NCI-H187 (cell line): ENCODE measurements at regions not wholly inside any gene's neighbourhood (a gene's known extent, or its start where the extent isn't known, plus 50 kb on each side); places are given as distances from the start of the nearest gene placed in this dataset.

ENCODE experiments used
- DNase-seq, 2 experiments: peaks; one replicate each; lab custom pipeline; 2025; lab: John Stamatoyannopoulos, UW

DNA sequence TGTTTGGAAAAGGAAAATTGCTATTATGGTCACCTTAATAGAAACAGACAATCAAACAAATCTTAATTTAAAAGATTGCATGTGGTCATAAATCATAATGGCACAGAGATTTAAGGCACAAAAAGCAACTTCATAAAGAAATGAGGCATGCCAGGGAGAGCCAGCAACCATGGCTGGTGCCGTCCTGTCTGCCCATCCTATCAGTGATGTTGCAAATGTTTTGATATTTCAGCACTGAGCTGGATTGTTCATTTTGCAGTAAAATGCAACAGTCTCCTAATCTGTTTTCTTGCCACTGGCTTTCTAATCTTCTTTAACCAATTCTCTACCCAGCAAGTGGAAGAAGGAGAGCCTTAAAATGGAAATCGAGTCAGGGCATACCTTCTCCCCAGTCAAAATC, 249.8 kb downstream of the SAMD5 start:
- no peak for DNase-seq

DNA sequence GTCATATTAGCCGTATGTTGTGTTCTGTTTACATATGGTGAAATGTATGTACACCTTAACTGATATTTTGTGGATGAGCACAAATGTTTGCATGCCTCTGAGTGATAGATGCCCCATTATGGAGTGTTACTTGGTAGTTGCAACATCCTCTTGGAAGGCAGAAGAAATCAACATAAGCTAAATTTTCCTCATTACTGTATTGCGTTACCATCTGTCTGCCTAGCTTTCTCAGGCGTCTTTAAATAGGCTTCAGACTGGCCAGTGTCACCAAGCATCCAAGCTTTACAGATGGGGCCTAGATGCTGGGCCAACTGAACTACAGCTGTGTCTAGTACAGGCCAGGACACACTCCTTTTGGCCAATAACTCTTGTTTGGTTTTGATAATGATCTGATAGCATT, 250.6 kb downstream of the SAMD5 start:
- no peak for DNase-seq

DNA sequence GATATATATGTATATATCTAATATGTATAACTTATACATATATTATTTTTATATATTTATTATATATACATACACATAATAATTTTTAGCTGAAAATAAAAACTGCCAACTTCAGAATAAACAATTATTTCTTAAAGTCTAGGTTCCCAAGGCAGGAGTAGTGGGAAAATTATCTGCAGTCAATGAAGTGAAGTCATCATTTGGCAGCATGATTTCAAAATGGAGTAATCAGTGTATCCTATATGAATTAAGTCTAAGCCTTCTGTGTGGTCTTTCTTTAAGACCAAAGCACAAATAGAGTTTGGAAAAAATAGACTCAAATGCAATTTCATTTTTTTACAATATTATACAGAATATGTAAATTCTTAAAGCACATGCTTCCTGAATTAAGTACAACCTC, 251.0 kb downstream of the SAMD5 start:
- no peak for DNase-seq

DNA sequence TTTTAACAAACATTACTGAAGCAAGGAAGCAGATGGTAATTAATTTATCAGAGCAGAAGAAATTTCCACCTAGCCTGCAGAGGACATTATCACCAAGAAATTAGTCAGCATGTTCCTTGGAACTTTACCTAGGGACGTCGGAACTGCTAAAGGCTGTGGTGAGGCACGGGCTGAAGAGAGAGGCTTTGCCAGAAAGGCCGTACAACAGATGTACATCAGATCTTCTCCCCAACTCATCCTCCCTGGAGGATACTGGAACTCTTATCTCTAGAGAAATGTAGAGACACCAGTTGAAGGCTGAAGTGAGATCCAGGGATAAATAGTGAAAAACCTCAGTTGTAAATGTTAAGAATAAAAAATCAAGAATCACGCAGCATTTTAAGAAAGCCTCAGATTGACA, 257.1 kb downstream of the SAMD5 start:
- DNase-seq = no peak

DNA sequence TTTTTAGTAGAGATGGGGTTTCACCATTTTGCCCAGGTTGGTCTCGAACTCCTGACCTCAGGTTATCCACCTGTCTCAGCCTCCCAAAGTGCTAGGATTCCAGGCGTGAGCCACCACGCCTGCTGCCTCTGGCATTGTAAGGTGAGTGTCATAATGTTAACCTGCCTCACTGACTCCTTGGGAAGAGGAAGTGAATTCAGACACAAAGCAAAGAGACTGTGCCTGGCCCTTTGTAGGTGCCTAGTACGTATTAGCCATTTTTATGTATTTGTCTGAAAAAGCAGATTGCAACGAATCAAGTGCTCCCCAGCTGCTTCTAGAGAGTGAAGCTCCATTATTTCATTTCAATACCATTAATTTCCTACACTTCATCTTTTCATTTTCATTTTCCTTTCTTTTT, 260.5 kb downstream of the SAMD5 start:
- DNase-seq = no peak

DNA sequence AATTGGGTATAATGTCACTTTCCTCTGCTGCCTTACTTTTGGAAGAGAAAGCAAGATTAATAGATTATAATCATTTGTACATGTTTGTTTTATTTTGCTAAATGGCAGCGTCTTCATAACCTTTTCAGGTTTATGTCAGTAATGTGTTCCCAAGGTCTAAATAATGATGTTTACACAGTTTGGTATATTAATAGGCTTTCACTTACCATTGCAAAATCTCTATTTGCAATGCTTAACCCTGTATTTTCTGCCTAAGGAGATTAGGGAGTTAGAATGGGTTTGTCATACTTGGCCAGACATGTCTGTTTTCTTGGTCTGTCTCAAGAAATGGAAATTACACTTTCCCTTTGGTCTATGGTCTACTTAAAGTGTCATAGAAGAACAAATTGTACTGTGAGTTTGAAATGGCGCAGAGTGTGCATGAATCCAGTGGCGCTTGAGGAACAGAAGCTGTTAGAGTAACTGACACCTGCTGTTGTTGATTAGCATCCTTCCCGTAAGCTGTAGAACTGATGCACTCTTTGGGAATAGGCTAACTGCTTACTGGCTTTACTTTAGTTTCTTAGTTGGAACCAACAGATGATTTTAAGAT, 261.1 kb downstream of the SAMD5 start:
- no peak for DNase-seq

DNA sequence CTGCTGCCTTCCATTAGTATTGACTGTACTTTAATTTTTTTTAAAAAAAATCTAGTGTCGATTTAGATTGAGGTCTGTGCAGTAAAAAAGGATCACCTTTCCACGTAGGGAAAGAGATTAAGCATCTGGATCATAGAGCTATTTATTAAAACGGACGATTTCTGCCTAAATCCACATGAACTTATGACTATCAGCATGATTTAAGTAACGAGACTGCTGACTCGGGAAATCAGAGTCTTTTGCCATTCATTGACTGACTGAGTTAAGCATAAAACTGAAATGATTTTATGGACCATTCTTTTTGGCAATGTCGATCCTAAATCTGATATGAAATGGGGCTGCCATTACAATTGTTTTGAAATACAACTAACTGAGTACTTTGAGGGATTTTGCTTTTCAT, 261.7 kb downstream of the SAMD5 start:
- no peak for DNase-seq

DNA sequence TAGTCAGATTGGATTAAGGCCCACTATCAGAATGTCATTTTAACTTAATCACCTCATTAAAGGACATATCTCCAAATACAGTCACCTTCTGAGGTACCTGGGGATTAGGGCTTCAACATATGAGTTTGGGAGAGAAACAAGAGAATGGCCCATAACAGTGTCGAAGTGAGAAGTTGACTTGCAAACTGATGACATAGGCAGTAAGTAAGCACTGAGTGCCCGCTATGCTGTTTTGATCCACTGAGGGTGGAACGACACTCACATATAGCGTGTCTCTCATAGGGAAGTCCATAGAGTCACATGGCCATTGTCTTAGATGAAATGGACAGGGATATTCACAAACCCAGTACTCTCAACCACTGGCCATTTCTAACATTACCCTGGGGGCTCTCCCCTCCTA, 264.2 kb downstream of the SAMD5 start:
- DNase-seq = no peak

DNA sequence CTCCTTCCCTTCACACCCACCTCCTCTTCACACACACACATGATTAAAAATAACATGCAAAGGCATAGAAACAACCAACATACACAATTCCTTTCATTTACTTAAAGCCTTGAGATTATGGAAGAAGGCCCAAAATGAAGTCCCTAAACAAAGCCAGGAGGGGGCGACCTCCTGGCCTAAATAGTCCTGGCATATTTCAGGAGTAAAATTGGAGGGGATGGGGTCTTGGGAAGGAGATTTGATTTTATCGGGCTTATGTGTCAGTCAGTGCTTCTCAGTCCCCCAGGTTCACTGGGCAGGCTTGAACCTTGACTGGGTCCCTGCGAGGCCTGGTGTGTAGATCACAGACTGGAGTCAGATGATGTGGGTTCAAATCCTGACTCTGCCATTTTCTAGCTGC, 266.4 kb downstream of the SAMD5 start:
- no peak for DNase-seq

DNA sequence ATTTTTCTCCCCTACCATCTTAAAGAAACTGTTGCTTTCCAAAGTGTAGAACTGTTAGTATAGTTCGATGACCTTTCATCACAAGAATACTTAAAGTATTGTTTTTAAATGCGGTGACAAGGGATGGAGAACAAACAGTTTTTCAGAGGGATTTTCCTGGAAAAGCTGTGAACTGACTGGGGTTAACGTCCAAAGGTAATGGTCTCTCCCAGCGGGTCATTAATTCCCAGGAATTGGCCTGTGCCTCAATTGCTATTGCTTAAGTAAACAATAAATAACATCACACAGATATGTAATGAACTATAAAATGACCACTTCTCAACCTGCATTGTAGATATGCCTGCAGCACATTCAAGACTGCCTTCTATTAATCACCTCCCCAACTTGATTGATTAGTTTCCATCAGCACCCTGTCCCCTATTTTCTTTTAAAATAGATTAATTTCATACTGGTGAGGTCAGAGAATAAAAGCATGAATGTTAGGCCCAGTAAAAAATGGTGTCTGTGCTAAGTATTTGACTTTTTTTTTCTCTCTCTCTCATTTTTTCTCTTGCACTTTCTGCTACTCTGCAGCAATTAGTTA, 268.2 kb downstream of the SAMD5 start:
- no peak for DNase-seq

DNA sequence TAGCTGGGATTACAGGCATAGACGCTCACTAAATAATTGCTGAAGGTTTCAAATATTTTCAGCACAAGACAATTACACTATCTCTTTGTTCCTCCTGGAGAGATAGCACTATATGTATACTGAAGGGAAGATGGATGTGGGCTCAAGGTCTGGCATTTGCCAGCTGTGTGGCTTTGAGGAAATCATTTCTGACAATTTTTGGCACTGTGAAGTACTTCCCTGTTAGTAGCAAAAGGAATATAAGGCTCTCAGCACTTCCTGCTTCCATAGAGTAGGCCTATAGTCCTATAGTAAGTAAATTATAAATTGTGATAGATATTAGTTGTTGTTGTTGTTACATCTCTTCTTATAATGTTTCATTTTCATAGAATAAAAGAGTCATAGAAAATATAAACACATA, 271.1 kb downstream of the SAMD5 start:
- DNase-seq = no peak

DNA sequence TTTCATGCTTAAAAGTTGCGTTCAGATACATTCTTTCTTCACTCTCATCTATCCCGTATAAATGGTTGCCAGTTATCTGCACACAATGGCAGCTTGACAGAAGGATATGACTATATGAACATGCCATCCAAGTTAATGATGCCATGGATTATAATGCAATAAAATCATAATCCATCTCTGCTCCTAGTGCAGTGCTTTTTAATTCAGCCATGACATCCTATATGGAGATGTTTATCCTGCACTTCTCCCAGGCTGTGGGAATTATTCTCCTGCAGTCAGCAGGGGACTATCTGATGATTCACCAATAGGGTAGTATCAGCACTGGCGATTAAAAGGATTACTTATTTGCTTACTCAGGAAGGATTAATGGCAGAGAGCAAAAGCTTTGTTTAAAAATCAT, 273.8 kb downstream of the SAMD5 start:
- DNase-seq = no peak

DNA sequence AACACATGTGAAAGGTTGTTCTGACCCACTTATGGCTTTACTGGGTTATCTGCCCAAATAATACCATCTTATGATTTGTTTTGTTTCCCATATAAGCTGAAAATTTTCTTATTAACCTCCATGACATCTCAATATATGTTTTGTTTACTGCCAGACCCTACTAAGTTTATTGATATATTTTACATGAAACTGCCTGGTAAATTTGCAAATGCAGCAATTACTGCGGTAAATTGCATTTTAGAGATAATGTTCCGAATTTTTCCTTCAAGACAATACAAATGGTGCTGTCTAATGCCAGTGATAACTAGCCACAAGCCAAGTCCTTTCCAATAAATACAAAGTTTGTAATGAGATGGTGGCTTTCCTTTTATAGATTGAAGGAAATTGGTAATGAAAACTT, 275.9 kb downstream of the SAMD5 start:
- no peak for DNase-seq

DNA sequence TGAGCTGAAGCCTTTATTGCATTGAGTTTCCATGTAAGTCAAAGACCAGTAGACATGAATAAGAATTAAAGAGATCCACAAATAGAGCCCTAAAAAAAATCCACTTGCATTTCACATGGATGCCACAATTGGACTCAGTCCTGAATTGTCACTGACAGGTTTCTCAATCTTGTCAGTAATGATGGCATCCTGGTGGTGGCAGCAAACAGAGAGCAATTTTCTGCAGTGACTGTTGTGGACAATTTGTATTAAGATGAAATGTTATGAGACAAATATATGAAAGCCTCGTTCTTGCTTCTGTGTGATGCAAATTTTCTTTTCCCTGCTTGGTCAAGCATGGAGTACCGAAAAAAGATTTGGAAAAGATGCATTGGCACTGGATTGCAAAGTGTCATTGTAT, 278.9 kb downstream of the SAMD5 start:
- no peak for DNase-seq

DNA sequence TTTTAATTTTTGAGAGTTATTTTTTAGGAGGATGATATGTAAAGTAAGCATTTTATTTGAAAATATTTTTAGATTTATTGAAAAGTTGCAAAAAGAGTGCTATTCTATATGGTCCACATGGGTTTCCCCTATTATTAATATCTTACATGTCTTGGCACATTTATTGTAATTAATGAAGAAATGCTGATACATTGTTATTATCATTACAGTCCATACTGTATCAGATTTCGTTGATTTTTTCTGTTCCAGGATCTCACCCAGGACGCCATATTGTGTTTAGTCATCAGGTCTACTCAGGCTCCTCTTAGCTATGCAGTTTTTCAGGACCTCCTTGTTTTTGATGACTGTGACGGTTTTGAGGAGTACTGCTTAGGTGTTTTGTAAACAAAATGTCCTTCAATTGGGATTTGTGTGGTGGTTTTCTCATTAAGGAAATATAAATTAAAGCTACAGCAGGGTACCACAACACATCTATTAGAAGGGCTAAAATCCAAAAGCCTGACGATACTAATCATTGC, 281.0 kb downstream of the SAMD5 start:
- DNase-seq = no peak

DNA sequence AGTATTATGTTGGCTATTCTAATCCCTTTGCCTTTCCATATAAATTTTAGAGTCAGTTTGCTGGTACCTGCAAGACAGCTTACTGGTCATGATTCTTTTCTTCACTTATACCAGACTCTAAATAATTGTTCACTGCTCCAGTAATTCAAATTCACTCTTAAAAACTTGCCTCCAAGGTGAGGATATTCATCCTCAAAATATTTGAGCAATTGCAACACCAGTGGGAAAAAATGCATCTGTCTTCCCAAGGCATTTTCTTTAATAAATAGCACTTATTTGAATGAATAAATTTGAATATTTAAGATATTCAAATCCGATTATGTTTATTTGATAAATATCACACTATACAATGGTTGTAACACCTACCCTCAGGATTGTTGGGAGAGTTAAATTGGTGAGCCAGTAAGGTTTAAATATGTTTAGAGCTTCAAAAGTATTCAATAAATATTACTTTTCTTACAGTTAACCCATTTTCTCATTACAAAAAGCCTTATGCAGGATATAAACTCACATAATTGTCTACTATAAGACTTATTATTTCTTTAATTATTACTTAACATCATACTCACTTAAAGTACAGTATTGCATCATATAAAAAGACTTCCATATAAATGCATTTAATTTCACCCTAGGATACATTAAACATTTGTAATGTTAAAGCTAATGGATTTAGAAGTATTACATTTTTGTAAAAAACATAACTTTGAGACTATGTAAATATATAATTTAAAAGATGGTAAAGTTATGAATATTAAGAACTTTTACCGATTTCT, 285.6 kb downstream of the SAMD5 start:
- no peak for DNase-seq

DNA sequence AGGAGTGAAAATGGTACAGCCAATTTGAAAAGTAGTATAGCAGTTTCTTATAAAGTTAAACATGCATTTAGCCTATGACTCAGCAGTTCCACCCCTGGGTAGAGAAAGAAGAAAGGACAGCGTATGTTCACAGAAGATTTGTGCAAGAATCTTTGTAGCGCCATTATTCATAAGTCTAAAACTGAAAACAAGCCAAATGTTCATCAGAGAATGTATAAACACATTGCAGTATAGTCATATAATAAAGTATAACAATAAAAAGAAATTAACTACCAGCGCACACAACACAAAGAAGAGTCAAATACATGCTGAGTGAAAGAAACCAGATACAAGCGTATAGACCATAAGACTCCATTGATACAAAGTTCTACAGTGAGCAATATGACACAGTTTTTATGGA, 294.0 kb downstream of the SAMD5 start:
- DNase-seq = no peak

DNA sequence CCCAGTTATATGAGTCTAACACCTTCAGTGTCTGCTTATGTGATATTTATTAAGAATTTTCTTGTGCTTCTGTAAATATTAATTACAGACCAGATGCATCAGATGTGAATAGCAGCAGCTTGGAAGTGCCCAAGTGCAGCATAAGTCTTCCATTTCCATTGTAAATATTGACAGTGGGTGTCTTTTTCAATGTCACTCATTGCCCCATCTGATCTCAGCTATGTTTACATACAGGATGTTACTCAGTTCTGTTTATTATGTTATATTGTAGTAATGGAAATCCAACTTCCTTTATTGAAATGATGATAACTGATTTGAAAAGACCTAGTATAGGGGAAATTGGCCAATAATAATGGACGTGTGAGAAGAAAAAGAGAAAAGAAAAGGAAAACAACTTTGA, 296.7 kb downstream of the SAMD5 start:
- no peak for DNase-seq

DNA sequence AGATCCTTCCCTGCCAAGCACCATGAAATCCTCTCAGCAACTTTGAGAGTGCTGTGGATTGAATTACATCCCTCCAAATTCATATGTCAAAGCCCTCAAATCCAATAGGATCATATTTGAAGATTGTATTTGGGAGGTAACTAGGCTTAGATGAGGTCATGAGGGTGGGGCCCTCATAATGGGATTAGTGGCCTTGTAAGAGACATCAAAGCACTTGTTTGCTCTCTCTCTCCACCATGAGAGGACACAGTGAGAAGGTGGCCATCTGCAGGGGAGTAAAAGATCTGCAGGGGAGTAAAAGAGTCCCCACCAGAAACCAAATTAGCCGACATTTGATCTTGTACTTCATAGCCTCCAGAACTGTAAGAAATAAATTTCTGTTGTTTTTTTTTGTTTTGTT, 298.2 kb downstream of the SAMD5 start:
- no peak for DNase-seq

DNA sequence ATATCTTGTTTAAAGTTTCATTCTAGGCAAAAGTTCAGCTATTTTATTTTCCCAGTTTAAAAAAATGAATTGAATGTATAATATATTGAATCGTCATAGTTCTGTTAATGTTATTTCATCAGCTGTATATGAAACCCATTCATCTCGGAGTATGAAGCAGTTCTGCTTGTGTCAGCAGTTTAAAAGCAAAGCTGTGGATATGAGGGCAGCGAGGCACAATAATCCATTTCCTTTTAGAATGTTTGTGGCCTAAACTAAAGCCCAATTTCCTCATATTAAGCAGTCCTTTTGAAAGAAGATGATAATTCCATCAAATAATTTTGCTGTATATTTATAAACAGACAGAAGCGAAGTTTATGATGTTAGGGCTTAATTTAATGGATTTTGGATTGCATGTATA, 300.1 kb downstream of the SAMD5 start:
- DNase-seq = no peak

DNA sequence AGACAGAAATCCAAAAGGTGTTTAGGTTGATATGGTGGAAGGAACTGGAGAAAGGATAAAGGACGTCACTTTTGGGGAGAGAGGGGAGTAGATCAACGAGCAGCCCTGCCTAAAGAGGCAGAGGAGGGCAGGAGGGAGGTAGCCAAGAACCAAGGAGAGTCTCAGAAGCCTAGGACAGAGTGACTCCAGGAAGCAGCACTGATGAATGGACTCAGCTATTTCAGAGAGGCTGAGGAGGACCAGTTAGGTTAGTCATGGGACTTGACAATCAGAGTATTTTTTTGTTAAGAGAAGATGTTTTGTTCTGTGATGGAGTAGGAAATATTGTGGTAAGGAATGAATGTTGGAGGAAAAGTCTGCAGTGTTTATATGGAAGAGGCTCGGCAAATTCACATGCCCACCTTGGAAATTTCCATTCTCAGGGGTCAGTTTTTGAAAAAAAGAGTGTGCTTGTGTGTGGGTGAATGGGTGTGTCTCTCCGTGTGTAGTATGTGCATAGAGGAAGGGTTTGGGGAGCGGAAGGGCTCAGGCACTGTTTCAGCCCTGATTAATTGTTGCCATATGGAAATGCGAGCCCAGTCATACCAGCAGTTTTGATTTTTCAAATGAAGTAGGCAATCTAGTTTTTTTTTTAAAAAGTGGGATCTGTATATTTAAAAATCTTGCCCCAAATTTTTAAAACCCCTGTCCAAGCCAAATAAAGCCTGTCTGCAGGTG, 303.6 kb downstream of the SAMD5 start:
- no peak for DNase-seq

DNA sequence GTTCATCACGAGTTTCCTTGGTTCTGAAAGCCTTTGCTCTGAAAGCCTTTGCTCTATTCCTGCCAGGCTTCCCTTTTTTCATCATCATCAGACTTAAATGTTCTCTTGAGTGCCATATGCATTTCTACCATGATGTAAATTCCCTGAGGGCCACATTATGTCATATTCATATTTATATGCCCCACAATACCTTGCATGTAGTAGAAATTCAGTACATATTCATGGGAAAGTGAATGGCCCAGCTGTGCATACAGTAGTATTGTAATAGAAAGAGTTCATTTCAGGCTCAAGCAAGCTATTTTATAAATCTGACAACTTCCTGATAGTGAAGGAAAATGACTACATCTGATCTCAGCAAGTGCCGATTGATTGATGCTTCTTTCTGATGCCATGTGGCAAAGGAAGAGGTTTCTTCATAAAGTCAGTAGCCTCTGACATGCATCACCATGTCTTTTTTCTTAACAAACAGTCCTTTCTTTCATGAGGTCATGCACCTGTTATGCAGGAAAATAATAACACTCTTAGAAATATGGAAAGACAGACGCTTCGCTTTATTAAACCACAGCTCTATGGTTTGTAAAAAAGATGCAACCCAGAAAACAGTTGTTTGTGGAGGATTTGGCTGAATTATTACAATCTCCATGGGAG, 308.7 kb downstream of the SAMD5 start:
- DNase-seq = no peak
